GM23338 (cell line): ENCODE measurements at regions not wholly inside any gene's neighbourhood (a gene's known extent, or its start where the extent isn't known, plus 50 kb on each side); places are given as distances from the start of the nearest gene placed in this dataset.

Experiments used
- ATAC-seq: fragments of 200-7000 bp; cut with Tn5 transposase; 3 replicates; pipeline ENCODE4 v1.9.1; 2020
- DNase-seq: peaks from one replicate; pipeline ENCODE4 v3.0.0-alpha.2; 2015; ENCODE audit warnings: low spot score
- H2AFZ ChIP-seq: fragments of 200-600 bp; sonication (generic); 2 replicates; pipeline ENCODE4 v1.8.0; 2016; ENCODE audit warnings: antibody characterized with exemption, mild to moderate bottlenecking, moderate library complexity
- H3F3A ChIP-seq: fragments of 200-600 bp; sonication (generic); replicated peaks from 2 replicates; pipeline ENCODE4 v1.8.0; 2017; ENCODE audit warnings: antibody characterized with exemption, mixed run types, low read depth
- H3K27ac ChIP-seq: fragments of 200-600 bp; sonication (generic); 2 replicates; pipeline ENCODE4 v1.6.1; 2016; ENCODE audit warnings: low read depth
- H3K27me3 ChIP-seq: fragments of 200-600 bp; sonication (generic); 2 replicates; pipeline ENCODE4 v1.8.0; 2016; ENCODE audit warnings: mild to moderate bottlenecking, mixed run types, moderate library complexity; ENCODE audit not compliant: insufficient read depth
- H3K36me3 ChIP-seq: fragments of 200-600 bp; sonication (generic); 2 replicates; pipeline ENCODE4 v1.8.0; 2016; ENCODE audit warnings: mild to moderate bottlenecking; ENCODE audit not compliant: insufficient read depth
- H3K4me1 ChIP-seq: fragments of 200-600 bp; sonication (generic); 2 replicates; pipeline ENCODE4 v1.8.0; 2016; ENCODE audit warnings: mild to moderate bottlenecking, moderate library complexity; ENCODE audit not compliant: insufficient read depth
- H3K4me2 ChIP-seq: fragments of 200-600 bp; sonication (generic); 2 replicates; pipeline ENCODE4 v1.7.1; 2017; ENCODE audit warnings: mixed run types
- H3K4me3 ChIP-seq: fragments of 200-600 bp; sonication (generic); 2 replicates; pipeline ENCODE4 v1.6.1; 2016; ENCODE audit warnings: mixed run types
- H3K79me2 ChIP-seq: fragments of 200-600 bp; sonication (generic); replicated peaks from 2 replicates; pipeline ENCODE4 v1.8.0; 2017; ENCODE audit warnings: mild to moderate bottlenecking; ENCODE audit not compliant: insufficient read depth
- H3K9me2 ChIP-seq: fragments of 200-600 bp; sonication (generic); 2 replicates; pipeline ENCODE4 v1.8.0; 2017; ENCODE audit not compliant: insufficient read depth
- H4K20me1 ChIP-seq: fragments of 200-600 bp; sonication (generic); replicated peaks from 2 replicates; pipeline ENCODE4 v1.8.0; 2017; ENCODE audit warnings: mild to moderate bottlenecking; ENCODE audit not compliant: insufficient read depth
- H3K27ac Mint-ChIP-seq: 2 replicates; pipeline ENCODE4 v1.8.0; 2020; ENCODE audit warnings: inconsistent platforms, mild to moderate bottlenecking, moderate library complexity, mixed read lengths
- H3K27me3 Mint-ChIP-seq: 3 replicates; pipeline ENCODE4 v1.8.0; 2022; ENCODE audit warnings: low read depth, mild to moderate bottlenecking, moderate library complexity, mixed read lengths, inconsistent platforms; ENCODE audit not compliant: insufficient read depth, poor library complexity
- H3K36me3 Mint-ChIP-seq: 3 replicates; pipeline ENCODE4 v1.8.0; 2021; ENCODE audit warnings: low read depth, mild to moderate bottlenecking, inconsistent platforms, moderate library complexity, mixed read lengths
- H3K4me1 Mint-ChIP-seq: 3 replicates; pipeline ENCODE4 v1.8.0; 2020; ENCODE audit warnings: mild to moderate bottlenecking, inconsistent platforms, mixed read lengths
- H3K4me3 Mint-ChIP-seq: 3 replicates; pipeline ENCODE4 v1.8.0; 2021; ENCODE audit warnings: moderate library complexity, mild to moderate bottlenecking, inconsistent platforms, mixed read lengths
- H3K9me3 Mint-ChIP-seq: 3 replicates; pipeline ENCODE4 v1.8.0; 2020; ENCODE audit warnings: moderate library complexity, mild to moderate bottlenecking, inconsistent platforms, mixed read lengths
- CREB1 ChIP-seq: fragments of 250-450 bp; sonication (Bioruptor Pico); IDR thresholded peaks from 2 replicates; pipeline ENCODE4 v1.5.0; 2020; ENCODE audit warnings: low read depth, mild to moderate bottlenecking, moderate library complexity
- ETS1 ChIP-seq: IDR thresholded peaks from 2 replicates; pipeline ENCODE4 v1.6.1; 2016; ENCODE audit warnings: antibody characterized with exemption
- EZH2 ChIP-seq: fragments of 200-600 bp; sonication (generic); IDR thresholded peaks from one replicate; pipeline ENCODE4 v1.8.0; 2017; ENCODE audit warnings: antibody characterized with exemption, mild to moderate bottlenecking, low read depth; ENCODE audit not compliant: unreplicated experiment
- EZH2phosphoT487 ChIP-seq: fragments of 200-600 bp; sonication (generic); IDR thresholded peaks from one replicate; pipeline ENCODE4 v1.8.1; 2018; ENCODE audit warnings: antibody characterized with exemption; ENCODE audit not compliant: unreplicated experiment
- JUNB ChIP-seq: IDR thresholded peaks from one replicate; pipeline ENCODE4 v1.6.1; 2016; ENCODE audit warnings: antibody characterized with exemption; ENCODE audit not compliant: unreplicated experiment
- NANOG ChIP-seq: IDR thresholded peaks from 2 replicates; pipeline ENCODE4 v1.6.1; 2016; ENCODE audit warnings: antibody characterized with exemption, borderline replicate concordance
- POLR2AphosphoS5 ChIP-seq: IDR thresholded peaks from 2 replicates; pipeline ENCODE4 v1.6.1; 2016; ENCODE audit warnings: antibody characterized with exemption, low read depth
- STAT1 ChIP-seq: IDR thresholded peaks from one replicate; pipeline ENCODE4 v1.6.1; 2016; ENCODE audit warnings: antibody characterized with exemption; ENCODE audit not compliant: unreplicated experiment
- ZNF114 ChIP-seq: fragments of 250-450 bp; sonication (Bioruptor Pico); IDR thresholded peaks from 2 replicates; pipeline ENCODE4 v1.5.0; 2020; ENCODE audit warnings: mild to moderate bottlenecking, moderate library complexity
- ZNF331 ChIP-seq: fragments of 250-450 bp; sonication (Bioruptor Pico); IDR thresholded peaks from 2 replicates; pipeline ENCODE4 v1.5.0; 2020; ENCODE audit warnings: low read depth, mild to moderate bottlenecking, moderate library complexity
- TF ChIP-seq, protein P1 (sequence below), 2 experiments: fragments of 200-600 bp in 1 of 2; sonication (generic) in 1 of 2; conservative IDR thresholded peaks; 2 replicates each; pipeline versions ENCODE4 v1.5.1 to v1.6.1; 2016 to 2017; ENCODE audit warnings: antibody characterized with exemption in 2 of 2, low read depth in 2 of 2, mild to moderate bottlenecking in 2 of 2, moderate library complexity in 1 of 2
- TF ChIP-seq, protein P2 (sequence below): fragments of 250-450 bp; sonication (Bioruptor Pico); IDR thresholded peaks from 2 replicates; pipeline ENCODE4 v1.5.0; 2020; ENCODE audit warnings: mild to moderate bottlenecking, moderate library complexity

- TF ChIP-seq ETS1 = no peak
- no peak for TF ChIP-seq ZNF331
Measured at GRCh38 chr4:18192901-18193300, 171.3 kb upstream of the LCORL start (continued).

DNA sequence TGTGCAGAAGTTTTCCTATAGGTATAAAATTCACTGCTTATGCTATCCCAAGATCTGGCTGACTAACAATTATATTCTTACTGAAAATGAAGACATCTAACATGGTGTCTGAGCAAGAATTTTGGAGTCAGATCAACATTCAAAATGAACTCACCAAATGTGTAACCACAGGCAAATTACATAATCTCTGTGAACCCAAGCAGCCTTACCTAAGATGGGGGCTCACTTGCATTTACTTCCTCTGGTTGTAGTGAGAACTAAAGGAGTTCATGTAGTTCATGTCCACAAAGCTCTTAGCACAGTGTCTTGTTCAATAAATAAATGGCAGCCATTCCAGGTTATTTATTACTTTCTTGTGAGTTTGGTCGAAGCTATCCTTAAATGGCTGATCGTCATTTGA is 163.9 kb upstream of the LCORL start:
- no peak overlapping the region for H3K27ac ChIP-seq
- no peaks in the 10 kb centered on the region for H4K20me1 ChIP-seq
- no peaks in the 10 kb centered on the region for H3K27me3 ChIP-seq
- Mint-ChIP-seq H3K36me3 (no peaks in the 10 kb centered on the region), H3K4me1 (no peaks in the 10 kb centered on the region), H3K9me3 (no peaks in the 10 kb centered on the region), H3K27me3 (peaks cover 3% of the 10 kb centered on the region), H3K27ac (no peak overlapping the region), H3K4me3 (no peak overlapping the region)
- H3K79me2 ChIP-seq = no peaks in the 10 kb centered on the region
- H3F3A ChIP-seq = no peaks in the 10 kb centered on the region
- no peak overlapping the region for H3K4me3 ChIP-seq
- no peaks in the 10 kb centered on the region for H3K4me1 ChIP-seq
- ATAC-seq (no peak), DNase-seq (no peak)
- H2AFZ ChIP-seq = no peak overlapping the region
- H3K4me2 ChIP-seq = no peak overlapping the region
- TF ChIP-seq, protein P1, sequence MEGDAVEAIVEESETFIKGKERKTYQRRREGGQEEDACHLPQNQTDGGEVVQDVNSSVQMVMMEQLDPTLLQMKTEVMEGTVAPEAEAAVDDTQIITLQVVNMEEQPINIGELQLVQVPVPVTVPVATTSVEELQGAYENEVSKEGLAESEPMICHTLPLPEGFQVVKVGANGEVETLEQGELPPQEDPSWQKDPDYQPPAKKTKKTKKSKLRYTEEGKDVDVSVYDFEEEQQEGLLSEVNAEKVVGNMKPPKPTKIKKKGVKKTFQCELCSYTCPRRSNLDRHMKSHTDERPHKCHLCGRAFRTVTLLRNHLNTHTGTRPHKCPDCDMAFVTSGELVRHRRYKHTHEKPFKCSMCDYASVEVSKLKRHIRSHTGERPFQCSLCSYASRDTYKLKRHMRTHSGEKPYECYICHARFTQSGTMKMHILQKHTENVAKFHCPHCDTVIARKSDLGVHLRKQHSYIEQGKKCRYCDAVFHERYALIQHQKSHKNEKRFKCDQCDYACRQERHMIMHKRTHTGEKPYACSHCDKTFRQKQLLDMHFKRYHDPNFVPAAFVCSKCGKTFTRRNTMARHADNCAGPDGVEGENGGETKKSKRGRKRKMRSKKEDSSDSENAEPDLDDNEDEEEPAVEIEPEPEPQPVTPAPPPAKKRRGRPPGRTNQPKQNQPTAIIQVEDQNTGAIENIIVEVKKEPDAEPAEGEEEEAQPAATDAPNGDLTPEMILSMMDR (conservative IDR thresholded peaks at IDR 0.05; ENCODE audit: low read depth in 2 of 2) = no peak
- TF ChIP-seq ZNF331 (no peak), ZNF114 (no peak), POLR2AphosphoS5 (no peak), CREB1 (CRISPR knock-in tag) (no peak), JUNB (no peak), ETS1 (no peak), NANOG (no peak), EZH2 (no peak), STAT1 (no peak), EZH2phosphoT487 (no peak)
- TF ChIP-seq, protein P2, sequence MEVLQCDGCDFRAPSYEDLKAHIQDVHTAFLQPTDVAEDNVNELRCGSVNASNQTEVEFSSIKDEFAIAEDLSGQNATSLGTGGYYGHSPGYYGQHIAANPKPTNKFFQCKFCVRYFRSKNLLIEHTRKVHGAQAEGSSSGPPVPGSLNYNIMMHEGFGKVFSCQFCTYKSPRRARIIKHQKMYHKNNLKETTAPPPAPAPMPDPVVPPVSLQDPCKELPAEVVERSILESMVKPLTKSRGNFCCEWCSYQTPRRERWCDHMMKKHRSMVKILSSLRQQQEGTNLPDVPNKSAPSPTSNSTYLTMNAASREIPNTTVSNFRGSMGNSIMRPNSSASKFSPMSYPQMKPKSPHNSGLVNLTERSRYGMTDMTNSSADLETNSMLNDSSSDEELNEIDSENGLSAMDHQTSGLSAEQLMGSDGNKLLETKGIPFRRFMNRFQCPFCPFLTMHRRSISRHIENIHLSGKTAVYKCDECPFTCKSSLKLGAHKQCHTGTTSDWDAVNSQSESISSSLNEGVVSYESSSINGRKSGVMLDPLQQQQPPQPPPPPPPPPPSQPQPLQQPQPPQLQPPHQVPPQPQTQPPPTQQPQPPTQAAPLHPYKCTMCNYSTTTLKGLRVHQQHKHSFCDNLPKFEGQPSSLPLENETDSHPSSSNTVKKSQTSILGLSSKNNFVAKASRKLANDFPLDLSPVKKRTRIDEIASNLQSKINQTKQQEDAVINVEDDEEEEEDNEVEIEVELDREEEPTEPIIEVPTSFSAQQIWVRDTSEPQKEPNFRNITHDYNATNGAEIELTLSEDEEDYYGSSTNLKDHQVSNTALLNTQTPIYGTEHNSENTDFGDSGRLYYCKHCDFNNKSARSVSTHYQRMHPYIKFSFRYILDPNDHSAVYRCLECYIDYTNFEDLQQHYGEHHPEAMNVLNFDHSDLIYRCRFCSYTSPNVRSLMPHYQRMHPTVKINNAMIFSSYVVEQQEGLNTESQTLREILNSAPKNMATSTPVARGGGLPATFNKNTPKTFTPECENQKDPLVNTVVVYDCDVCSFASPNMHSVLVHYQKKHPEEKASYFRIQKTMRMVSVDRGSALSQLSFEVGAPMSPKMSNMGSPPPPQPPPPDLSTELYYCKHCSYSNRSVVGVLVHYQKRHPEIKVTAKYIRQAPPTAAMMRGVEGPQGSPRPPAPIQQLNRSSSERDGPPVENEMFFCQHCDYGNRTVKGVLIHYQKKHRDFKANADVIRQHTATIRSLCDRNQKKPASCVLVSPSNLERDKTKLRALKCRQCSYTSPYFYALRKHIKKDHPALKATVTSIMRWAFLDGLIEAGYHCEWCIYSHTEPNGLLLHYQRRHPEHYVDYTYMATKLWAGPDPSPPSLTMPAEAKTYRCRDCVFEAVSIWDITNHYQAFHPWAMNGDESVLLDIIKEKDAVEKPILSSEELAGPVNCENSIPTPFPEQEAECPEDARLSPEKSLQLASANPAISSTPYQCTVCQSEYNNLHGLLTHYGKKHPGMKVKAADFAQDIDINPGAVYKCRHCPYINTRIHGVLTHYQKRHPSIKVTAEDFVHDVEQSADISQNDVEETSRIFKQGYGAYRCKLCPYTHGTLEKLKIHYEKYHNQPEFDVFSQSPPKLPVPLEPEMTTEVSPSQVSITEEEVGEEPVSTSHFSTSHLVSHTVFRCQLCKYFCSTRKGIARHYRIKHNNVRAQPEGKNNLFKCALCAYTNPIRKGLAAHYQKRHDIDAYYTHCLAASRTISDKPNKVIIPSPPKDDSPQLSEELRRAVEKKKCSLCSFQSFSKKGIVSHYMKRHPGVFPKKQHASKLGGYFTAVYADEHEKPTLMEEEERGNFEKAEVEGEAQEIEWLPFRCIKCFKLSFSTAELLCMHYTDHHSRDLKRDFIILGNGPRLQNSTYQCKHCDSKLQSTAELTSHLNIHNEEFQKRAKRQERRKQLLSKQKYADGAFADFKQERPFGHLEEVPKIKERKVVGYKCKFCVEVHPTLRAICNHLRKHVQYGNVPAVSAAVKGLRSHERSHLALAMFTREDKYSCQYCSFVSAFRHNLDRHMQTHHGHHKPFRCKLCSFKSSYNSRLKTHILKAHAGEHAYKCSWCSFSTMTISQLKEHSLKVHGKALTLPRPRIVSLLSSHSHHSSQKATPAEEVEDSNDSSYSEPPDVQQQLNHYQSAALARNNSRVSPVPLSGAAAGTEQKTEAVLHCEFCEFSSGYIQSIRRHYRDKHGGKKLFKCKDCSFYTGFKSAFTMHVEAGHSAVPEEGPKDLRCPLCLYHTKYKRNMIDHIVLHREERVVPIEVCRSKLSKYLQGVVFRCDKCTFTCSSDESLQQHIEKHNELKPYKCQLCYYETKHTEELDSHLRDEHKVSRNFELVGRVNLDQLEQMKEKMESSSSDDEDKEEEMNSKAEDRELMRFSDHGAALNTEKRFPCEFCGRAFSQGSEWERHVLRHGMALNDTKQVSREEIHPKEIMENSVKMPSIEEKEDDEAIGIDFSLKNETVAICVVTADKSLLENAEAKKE (CRISPR knock-in tag) = no peak
- H3K36me3 ChIP-seq = no peaks in the 10 kb centered on the region
- H3K9me2 ChIP-seq = no peaks in the 10 kb centered on the region
